HepG2 (cell line): ENCODE measurements at regions not wholly inside any gene's neighbourhood (a gene's known extent, or its start where the extent isn't known, plus 50 kb on each side); places are given as distances from the start of the nearest gene placed in this dataset.

Experiments
- ATAC-seq: fragments of 200-7000 bp; cut with Tn5 transposase; 3 replicates; pipeline ENCODE4 v1.9.1; 2020; ENCODE audit warnings: mild to moderate bottlenecking, moderate library complexity
- BruUV-seq: library from RNA; stranded (reverse); fragments of 400-500 nt; replicated peaks from 2 replicates; lab custom pipeline; 2021; lab: Mats Ljungman, UMichigan
- CTCF ChIA-PET: fragments of 300-600 bp; formaldehyde crosslinking; extraction: SDS; loops from one replicate; lab custom pipeline; 2021; ENCODE audit warnings: low total read pairs, inconsistent platforms, low intra/inter-chr PET ratio; lab: Yijun Ruan, JAX
- POLR2A ChIA-PET: fragments of 350-600 bp; sonication (Branson Sonifier 250); formaldehyde crosslinking; loops from one replicate; lab custom pipeline; 2020; ENCODE audit warnings: antibody characterized with exemption, inconsistent platforms; lab: Yijun Ruan, JAX
- DNase-seq: peaks from one replicate; pipeline ENCODE4 v3.0.0-alpha.2; 2015; ENCODE audit warnings: low spot score
- FAIRE-seq: peaks from 3 replicates; lab custom pipeline; 2011; peaks lifted over from hg19 to GRCh38; lab: Jason Lieb, UNC
- H2AFZ ChIP-seq: one replicate; pipeline ENCODE4 v1.6.1; 2011; ENCODE audit warnings: low read length, inconsistent platforms
- H3K27ac ChIP-seq: fragments of 300-600 bp; 3 replicates; pipeline ENCODE4 v1.8.0; 2011; ENCODE audit warnings: mixed run types, mild to moderate bottlenecking, mixed read lengths, low read length, inconsistent platforms; ENCODE audit not compliant: insufficient read depth; ENCODE audit errors: extremely low read length
- H3K27me3 ChIP-seq, 2 experiments: fragments of 200-600 bp in 1 of 2; 2 replicates in 1 of 2; 3 replicates in 1 of 2; pipeline versions ENCODE4 v1.6.0 to v1.8.0; 2011; ENCODE audit warnings: low read length in 2 of 2, mild to moderate bottlenecking in 2 of 2, moderate library complexity in 2 of 2, inconsistent platforms in 1 of 2; ENCODE audit not compliant: insufficient read depth in 2 of 2, control insufficient read depth in 1 of 2
- H3K36me3 ChIP-seq, 2 experiments: fragments of 200-600 bp in 1 of 2; replicated peaks in 1 of 2; 2 replicates in 1 of 2; 3 replicates in 1 of 2; pipeline versions ENCODE4 v1.5.1 to v1.8.0; 2011; ENCODE audit warnings: low read length in 2 of 2, inconsistent platforms in 1 of 2; ENCODE audit not compliant: insufficient read depth in 2 of 2, control insufficient read depth in 1 of 2
- H3K4me1 ChIP-seq: 2 replicates; pipeline ENCODE4 v1.5.1; 2012; ENCODE audit warnings: low read length, inconsistent platforms; ENCODE audit not compliant: insufficient read depth
- H3K4me2 ChIP-seq: 2 replicates; pipeline ENCODE4 v1.6.0; 2011; ENCODE audit warnings: low read depth, low read length, inconsistent platforms
- H3K4me3 ChIP-seq, 3 experiments: fragments of 200-600 bp in 1 of 3; sonication (generic), shearing (Covaris generic) in 1 of 3; replicated peaks in 1 of 3; 2 replicates each; pipeline ENCODE4 v1.5.1; 2011 to 2016; ENCODE audit warnings: low read length in 3 of 3, inconsistent platforms in 2 of 3, low read depth in 2 of 3, mild to moderate bottlenecking in 2 of 3, control low read depth in 1 of 3, mixed read lengths in 1 of 3; ENCODE audit not compliant: insufficient read depth in 1 of 3
- H3K79me2 ChIP-seq: one replicate; pipeline ENCODE4 v1.6.1; 2011; ENCODE audit warnings: low read length, inconsistent platforms; ENCODE audit not compliant: insufficient read depth
- H3K9ac ChIP-seq: 2 replicates; pipeline ENCODE4 v1.6.0; 2011; ENCODE audit warnings: mild to moderate bottlenecking, low read depth, low read length, inconsistent platforms; ENCODE audit not compliant: insufficient read depth
- H3K9me3 ChIP-seq: 2 replicates; pipeline ENCODE4 v1.5.1; 2012; ENCODE audit warnings: mild to moderate bottlenecking, low read length
- H4K20me1 ChIP-seq: 2 replicates; pipeline ENCODE4 v1.6.0; 2011; ENCODE audit warnings: inconsistent platforms, mild to moderate bottlenecking, low read length, moderate library complexity; ENCODE audit not compliant: insufficient read depth
- ATF6 ChIP-seq: sonication (generic); formaldehyde crosslinking; conservative IDR thresholded peaks from 2 replicates; pipeline ENCODE4 v1.4.0; 2020; ENCODE audit warnings: missing genetic modification reagents
- RBM22 ChIP-seq: fragments of 200-400 bp; formaldehyde crosslinking; optimal IDR thresholded peaks from 2 replicates; pipeline ENCODE3; 2017; ENCODE audit warnings: mild to moderate bottlenecking, low read length, moderate library complexity
- ZNF143 ChIP-seq: sonication (generic); formaldehyde crosslinking; IDR thresholded peaks from 2 replicates; pipeline ENCODE4 v1.4.0; 2020; ENCODE audit warnings: missing genetic modification reagents
- ZNF20 ChIP-seq: sonication (generic); formaldehyde crosslinking; IDR thresholded peaks from 2 replicates; pipeline ENCODE4 v1.4.0; 2020; ENCODE audit warnings: mild to moderate bottlenecking, moderate library complexity, missing genetic modification reagents
- ZNF547 ChIP-seq: sonication (generic); formaldehyde crosslinking; IDR thresholded peaks from 2 replicates; pipeline ENCODE4 v1.5.1; 2020; ENCODE audit warnings: mild to moderate bottlenecking, missing genetic modification reagents
- ZNF552 ChIP-seq: sonication (generic); formaldehyde crosslinking; IDR thresholded peaks from 2 replicates; pipeline ENCODE4 v1.9.0; 2022; ENCODE audit warnings: missing genetic modification reagents, mild to moderate bottlenecking, borderline replicate concordance
- WGBS: methylation state at CpG from one replicate; pipeline ENCODE4 v1.1.6; 2017; ENCODE audit warnings: low lambda C conversion rate; 5-methylcytosine and 5-hydroxymethylcytosine counted together
- in situ Hi-C: cut with HindIII; loops from 2 replicates; pipeline ENCODE4 v1.10.0; 2017; ENCODE audit warnings: low pct_unique_long_range_greater_than_20kb; ENCODE audit not compliant: extremely low pct_ligation_motif_present
- intact Hi-C: fragments of 100-400 bp; cut with micrococcal nuclease; formaldehyde crosslinking; loops from one replicate; pipeline ENCODE4 v1.10.0; 2022; ENCODE audit not compliant: unreplicated experiment
- TF ChIP-seq, protein P1 (sequence below): sonication (generic); formaldehyde crosslinking; IDR thresholded peaks from 2 replicates; pipeline ENCODE4 v1.4.0; 2020; ENCODE audit warnings: missing genetic modification reagents, borderline replicate concordance
- TF ChIP-seq, protein P2 (sequence below), 2 experiments: sonication (generic) in 1 of 2; formaldehyde crosslinking in 1 of 2; IDR thresholded peaks; 2 replicates each; pipeline versions ENCODE4 v1.5.1 to v1.6.1; 2011 to 2020; ENCODE audit warnings: borderline replicate concordance in 1 of 2, low read depth in 1 of 2, low read length in 1 of 2, mild to moderate bottlenecking in 1 of 2, missing genetic modification reagents in 1 of 2, moderate library complexity in 1 of 2
- TF ChIP-seq, protein P3 (sequence below): sonication (generic); formaldehyde crosslinking; IDR thresholded peaks from 2 replicates; pipeline ENCODE4 v1.9.0; 2021; ENCODE audit warnings: missing genetic modification reagents, mild to moderate bottlenecking, borderline replicate concordance

GRCh38 chr13:90402102-90402501 lies 945.4 kb upstream of the MIR17HG start:
- Histone ChIP-seq H3K27ac (no peak overlapping the region), H3K9me3 (peaks cover 59% of the 10 kb centered on the region), H3K4me2 (no peak overlapping the region), H3K36me3 (no peaks in the 10 kb centered on the region), H3K4me1 (no peaks in the 10 kb centered on the region), H2AFZ (no peak overlapping the region)
- no TSS peak for BruUV-seq
- WGBS: 0% methylated on average over 1 of the region's 1 CpG
- no peak for DNase-seq
- no peak for FAIRE-seq
- POLR2A ChIA-PET: no interaction called here
- TF ChIP-seq, protein P1, sequence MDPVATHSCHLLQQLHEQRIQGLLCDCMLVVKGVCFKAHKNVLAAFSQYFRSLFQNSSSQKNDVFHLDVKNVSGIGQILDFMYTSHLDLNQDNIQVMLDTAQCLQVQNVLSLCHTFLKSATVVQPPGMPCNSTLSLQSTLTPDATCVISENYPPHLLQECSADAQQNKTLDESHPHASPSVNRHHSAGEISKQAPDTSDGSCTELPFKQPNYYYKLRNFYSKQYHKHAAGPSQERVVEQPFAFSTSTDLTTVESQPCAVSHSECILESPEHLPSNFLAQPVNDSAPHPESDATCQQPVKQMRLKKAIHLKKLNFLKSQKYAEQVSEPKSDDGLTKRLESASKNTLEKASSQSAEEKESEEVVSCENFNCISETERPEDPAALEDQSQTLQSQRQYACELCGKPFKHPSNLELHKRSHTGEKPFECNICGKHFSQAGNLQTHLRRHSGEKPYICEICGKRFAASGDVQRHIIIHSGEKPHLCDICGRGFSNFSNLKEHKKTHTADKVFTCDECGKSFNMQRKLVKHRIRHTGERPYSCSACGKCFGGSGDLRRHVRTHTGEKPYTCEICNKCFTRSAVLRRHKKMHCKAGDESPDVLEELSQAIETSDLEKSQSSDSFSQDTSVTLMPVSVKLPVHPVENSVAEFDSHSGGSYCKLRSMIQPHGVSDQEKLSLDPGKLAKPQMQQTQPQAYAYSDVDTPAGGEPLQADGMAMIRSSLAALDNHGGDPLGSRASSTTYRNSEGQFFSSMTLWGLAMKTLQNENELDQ (CRISPR knock-in tag): no peak
- TF ChIP-seq, all 625 proteins: peak for 0
- in situ Hi-C loops: no loop called here
- Histone ChIP-seq H3K79me2 (no peaks in the 10 kb centered on the region), H4K20me1 (no peaks in the 10 kb centered on the region), H3K27me3 (no peaks in the 10 kb centered on the region; a peak in 1 of 5 replicates), H3K9ac (no peak overlapping the region), H3K4me3 (no peak overlapping the region)
- intact Hi-C loops: no loop called here
- CTCF ChIA-PET: no interaction called here
- no peak for ATAC-seq

DNA sequence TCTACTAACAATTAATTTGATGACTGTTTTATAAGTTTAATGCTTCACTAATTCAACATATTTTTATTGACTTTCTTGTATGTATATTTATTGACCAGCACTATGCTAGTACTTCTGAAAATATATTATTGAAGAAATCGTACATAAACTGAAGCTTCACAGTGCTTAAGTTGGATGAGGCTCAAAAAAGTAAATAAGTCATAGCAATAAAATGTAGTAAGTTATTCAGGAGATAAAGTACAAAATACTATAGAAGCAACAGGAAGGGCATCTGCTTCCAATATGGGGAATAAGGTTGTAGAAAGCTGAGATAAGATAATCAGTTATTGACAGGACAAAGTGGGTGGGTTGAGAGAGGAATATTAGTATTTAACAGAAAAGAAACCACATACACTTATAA lies 944.9 kb upstream of the MIR17HG start:
- CTCF ChIA-PET: no interaction called here
- no peak for ATAC-seq
- no peak for FAIRE-seq
- TF ChIP-seq RBM22 (no peak), ZNF20 (CRISPR knock-in tag) (no peak), ZNF547 (no peak), ZNF552 (CRISPR knock-in tag) (no peak), ATF6 (CRISPR knock-in tag) (no peak), ZNF143 (CRISPR knock-in tag) (no peak)
- TF ChIP-seq, protein P2, sequence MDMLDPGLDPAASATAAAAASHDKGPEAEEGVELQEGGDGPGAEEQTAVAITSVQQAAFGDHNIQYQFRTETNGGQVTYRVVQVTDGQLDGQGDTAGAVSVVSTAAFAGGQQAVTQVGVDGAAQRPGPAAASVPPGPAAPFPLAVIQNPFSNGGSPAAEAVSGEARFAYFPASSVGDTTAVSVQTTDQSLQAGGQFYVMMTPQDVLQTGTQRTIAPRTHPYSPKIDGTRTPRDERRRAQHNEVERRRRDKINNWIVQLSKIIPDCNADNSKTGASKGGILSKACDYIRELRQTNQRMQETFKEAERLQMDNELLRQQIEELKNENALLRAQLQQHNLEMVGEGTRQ (IDR thresholded peaks at IDR 0.05; ENCODE audit: low read depth, low read length): no peak
- TF ChIP-seq, protein P2 (CRISPR knock-in tag; IDR thresholded peaks at IDR 0.05; ENCODE audit: borderline replicate concordance): no peak
- TF ChIP-seq, protein P3, sequence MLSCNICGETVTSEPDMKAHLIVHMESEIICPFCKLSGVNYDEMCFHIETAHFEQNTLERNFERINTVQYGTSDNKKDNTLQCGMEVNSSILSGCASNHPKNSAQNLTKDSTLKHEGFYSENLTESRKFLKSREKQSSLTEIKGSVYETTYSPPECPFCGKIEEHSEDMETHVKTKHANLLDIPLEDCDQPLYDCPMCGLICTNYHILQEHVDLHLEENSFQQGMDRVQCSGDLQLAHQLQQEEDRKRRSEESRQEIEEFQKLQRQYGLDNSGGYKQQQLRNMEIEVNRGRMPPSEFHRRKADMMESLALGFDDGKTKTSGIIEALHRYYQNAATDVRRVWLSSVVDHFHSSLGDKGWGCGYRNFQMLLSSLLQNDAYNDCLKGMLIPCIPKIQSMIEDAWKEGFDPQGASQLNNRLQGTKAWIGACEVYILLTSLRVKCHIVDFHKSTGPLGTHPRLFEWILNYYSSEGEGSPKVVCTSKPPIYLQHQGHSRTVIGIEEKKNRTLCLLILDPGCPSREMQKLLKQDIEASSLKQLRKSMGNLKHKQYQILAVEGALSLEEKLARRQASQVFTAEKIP (CRISPR knock-in tag): no peak

More for the DNA sequence above, 944.9 kb upstream of the MIR17HG start:
- DNase-seq: no peak
- peaks cover 58% of the 10 kb centered on the region for H3K9me3 ChIP-seq
- no peaks in the 10 kb centered on the region for H4K20me1 ChIP-seq
- in situ Hi-C loops: no loop called here
- no TSS peak for BruUV-seq
- POLR2A ChIA-PET: no interaction called here
- H3K9ac ChIP-seq: no peak overlapping the region
- whole genome bisulfite sequencing: 2% methylated on average over 1 of the region's 1 CpG
- intact Hi-C loops: no loop called here
- no peaks in the 10 kb centered on the region for H3K4me1 ChIP-seq
- no peak overlapping the region for H3K4me2 ChIP-seq
- no peak overlapping the region for H2AFZ ChIP-seq
- no peaks in the 10 kb centered on the region for H3K36me3 ChIP-seq
- no peaks in the 10 kb centered on the region; a peak in 1 of 5 replicates for H3K27me3 ChIP-seq
- H3K79me2 ChIP-seq: no peaks in the 10 kb centered on the region
- H3K4me3 ChIP-seq: no peak overlapping the region
- no peak overlapping the region for H3K27ac ChIP-seq
